Astrocyte (in vitro differentiated cells and primary cell): ENCODE measurements at regions not wholly inside any gene's neighbourhood (a gene's known extent, or its start where the extent isn't known, plus 50 kb on each side); places are given as distances from the start of the nearest gene placed in this dataset.

ENCODE experiments used
- DNase-seq: peaks from one replicate; pipeline ENCODE4 v3.0.0-alpha.2; 2010; ENCODE audit warnings: low read depth
- FAIRE-seq: peaks from 2 replicates; lab custom pipeline; 2011; peaks lifted over from hg19 to GRCh38; lab: Jason Lieb, UNC
- H2AFZ ChIP-seq: 2 replicates; pipeline ENCODE4 v1.6.0; 2012; ENCODE audit warnings: low read depth, low read length, inconsistent platforms
- H3K27ac ChIP-seq: 2 replicates; pipeline ENCODE4 v1.5.1; 2011; ENCODE audit warnings: low read depth, low read length, inconsistent platforms
- H3K27me3 ChIP-seq: 2 replicates; pipeline ENCODE4 v1.6.0; 2011; ENCODE audit warnings: low read length, inconsistent platforms; ENCODE audit not compliant: insufficient read depth
- H3K36me3 ChIP-seq: 2 replicates; pipeline ENCODE4 v1.5.1; 2011; ENCODE audit warnings: low read length, inconsistent platforms; ENCODE audit not compliant: insufficient read depth
- H3K4me1 ChIP-seq: 2 replicates; pipeline ENCODE4 v1.5.1; 2011; ENCODE audit warnings: low read length, inconsistent platforms; ENCODE audit not compliant: insufficient read depth
- H3K4me2 ChIP-seq: 2 replicates; pipeline ENCODE4 v1.6.0; 2012; ENCODE audit warnings: low read length, inconsistent platforms
- H3K4me3 ChIP-seq: 2 replicates; pipeline ENCODE4 v1.5.1; 2011; ENCODE audit warnings: low read depth, mild to moderate bottlenecking, low read length, inconsistent platforms; ENCODE audit not compliant: insufficient read depth
- H3K79me2 ChIP-seq: 2 replicates; pipeline ENCODE4 v1.6.0; 2012; ENCODE audit warnings: mild to moderate bottlenecking, low read length, inconsistent platforms; ENCODE audit not compliant: insufficient read depth
- H3K9ac ChIP-seq: 2 replicates; pipeline ENCODE4 v1.6.0; 2012; ENCODE audit warnings: mild to moderate bottlenecking, low read length, inconsistent platforms
- H3K9me3 ChIP-seq: 2 replicates; pipeline ENCODE4 v1.5.1; 2012; ENCODE audit warnings: low read depth, mild to moderate bottlenecking, low read length, inconsistent platforms; ENCODE audit not compliant: insufficient read depth
- H4K20me1 ChIP-seq: 2 replicates; pipeline ENCODE4 v1.6.0; 2012; ENCODE audit warnings: low read length, inconsistent platforms; ENCODE audit not compliant: insufficient read depth
- H3K27ac Mint-ChIP-seq: one replicate; pipeline ENCODE4 v1.8.0; 2021; ENCODE audit warnings: mild to moderate bottlenecking, mixed read lengths; ENCODE audit not compliant: unreplicated experiment
- H3K27me3 Mint-ChIP-seq: one replicate; pipeline ENCODE4 v1.8.0; 2021; ENCODE audit warnings: low read depth, mixed read lengths; ENCODE audit not compliant: unreplicated experiment
- H3K36me3 Mint-ChIP-seq: one replicate; pipeline ENCODE4 v1.8.0; 2021; ENCODE audit warnings: low read depth, mixed read lengths; ENCODE audit not compliant: unreplicated experiment
- H3K4me1 Mint-ChIP-seq: one replicate; pipeline ENCODE4 v1.8.0; 2021; ENCODE audit warnings: low read depth, mixed read lengths; ENCODE audit not compliant: unreplicated experiment
- H3K4me3 Mint-ChIP-seq: one replicate; pipeline ENCODE4 v1.8.0; 2021; ENCODE audit warnings: mild to moderate bottlenecking, moderate library complexity, mixed read lengths; ENCODE audit not compliant: unreplicated experiment
- H3K9me3 Mint-ChIP-seq: one replicate; pipeline ENCODE4 v1.8.0; 2021; ENCODE audit warnings: mild to moderate bottlenecking, mixed read lengths; ENCODE audit not compliant: unreplicated experiment
- CTCF ChIP-seq: IDR thresholded peaks from 2 replicates; pipeline ENCODE4 v1.5.1; 2011; ENCODE audit warnings: low read depth, mild to moderate bottlenecking, inconsistent platforms, low read length, moderate library complexity; ENCODE audit not compliant: insufficient read depth
- EZH2 ChIP-seq: IDR thresholded peaks from 2 replicates; pipeline ENCODE4 v1.6.1; 2012; ENCODE audit warnings: mild to moderate bottlenecking, low read length, inconsistent platforms; ENCODE audit not compliant: insufficient read depth

- no peaks in the 10 kb centered on the region for H3K36me3 ChIP-seq
- H2AFZ ChIP-seq = no peak overlapping the region
- H3K4me1 Mint-ChIP-seq = peaks cover 18% of the 10 kb centered on the region
- TF ChIP-seq EZH2 (no peak), CTCF (no peak)
- H3K4me1 ChIP-seq = peaks cover 7% of the 10 kb centered on the region
- no peak overlapping the region for H3K27ac Mint-ChIP-seq
- no peak overlapping the region for H3K27ac ChIP-seq
- no peak overlapping the region for H3K4me3 ChIP-seq
- H3K36me3 Mint-ChIP-seq = no peaks in the 10 kb centered on the region
- no peaks in the 10 kb centered on the region for H3K27me3 ChIP-seq
- H3K79me2 ChIP-seq = no peaks in the 10 kb centered on the region
- H3K9ac ChIP-seq = no peak overlapping the region
- no peak overlapping the region for H3K4me2 ChIP-seq
- H3K4me3 Mint-ChIP-seq = no peak overlapping the region
- no peaks in the 10 kb centered on the region for H4K20me1 ChIP-seq
- FAIRE-seq = no peak
- DNase-seq = no peak
- no peaks in the 10 kb centered on the region for H3K9me3 Mint-ChIP-seq
- no peaks in the 10 kb centered on the region for H3K27me3 Mint-ChIP-seq
- no peaks in the 10 kb centered on the region for H3K9me3 ChIP-seq
Observed at GRCh38 chr9:105158898-105159297, 85.6 kb upstream of the SLC44A1 start.

GRCh38 chr9:105168870-105169319, 75.6 kb upstream of the SLC44A1 start:
- no peaks in the 10 kb centered on the region for H3K9me3 Mint-ChIP-seq
- no peak for FAIRE-seq
- H3K4me1 ChIP-seq = no peaks in the 10 kb centered on the region
- no peak overlapping the region for H3K27ac ChIP-seq
- TF ChIP-seq CTCF = no peak
- no peak for TF ChIP-seq EZH2
- peaks cover 2% of the 10 kb centered on the region for H3K36me3 Mint-ChIP-seq
- H3K4me2 ChIP-seq = no peak overlapping the region
- H4K20me1 ChIP-seq = no peaks in the 10 kb centered on the region
- peaks cover 1% of the 10 kb centered on the region for H3K4me1 Mint-ChIP-seq
- no peaks in the 10 kb centered on the region for H3K79me2 ChIP-seq
- DNase-seq = no peak
- peaks cover 6% of the 10 kb centered on the region for H3K27me3 Mint-ChIP-seq
- no peak overlapping the region for H3K9ac ChIP-seq
- no peaks in the 10 kb centered on the region for H3K27me3 ChIP-seq
- no peak overlapping the region for H2AFZ ChIP-seq
- H3K36me3 ChIP-seq = no peaks in the 10 kb centered on the region
- H3K27ac Mint-ChIP-seq = no peak overlapping the region
- H3K4me3 Mint-ChIP-seq = no peak overlapping the region
- H3K9me3 ChIP-seq = no peaks in the 10 kb centered on the region
- no peak overlapping the region for H3K4me3 ChIP-seq

- H3K4me1 ChIP-seq = no peaks in the 10 kb centered on the region
- no peak overlapping the region for H3K4me3 Mint-ChIP-seq
- peaks cover 9% of the 10 kb centered on the region for H3K27me3 Mint-ChIP-seq
Observed at GRCh38 chr9:105171076-105171475, 73.4 kb upstream of the SLC44A1 start.

More at GRCh38 chr9:105171076-105171475, 73.4 kb upstream of the SLC44A1 start:
- FAIRE-seq (no peak), DNase-seq (no peak)
- Mint-ChIP-seq H3K4me1 (peaks cover 1% of the 10 kb centered on the region), H3K27ac (no peak overlapping the region), H3K36me3 (peaks cover 2% of the 10 kb centered on the region), H3K9me3 (no peaks in the 10 kb centered on the region)
- no peak overlapping the region for H3K27ac ChIP-seq
- H3K36me3 ChIP-seq = no peaks in the 10 kb centered on the region
- H3K79me2 ChIP-seq = no peaks in the 10 kb centered on the region
- H3K9me3 ChIP-seq = no peaks in the 10 kb centered on the region
- TF ChIP-seq CTCF = no peak
- no peak overlapping the region for H3K4me2 ChIP-seq
- H3K27me3 ChIP-seq = no peaks in the 10 kb centered on the region
- H2AFZ ChIP-seq = no peak overlapping the region
- H4K20me1 ChIP-seq = no peaks in the 10 kb centered on the region
- H3K4me3 ChIP-seq = no peak overlapping the region
- no peak overlapping the region for H3K9ac ChIP-seq
